WTC11 (cell line): ENCODE measurements at regions not wholly inside any gene's neighbourhood (a gene's known extent, or its start where the extent isn't known, plus 50 kb on each side); places are given as distances from the start of the nearest gene placed in this dataset.

Experiments
- ATF1 ChIP-seq: sonication (generic); formaldehyde crosslinking; IDR thresholded peaks from 2 replicates; pipeline ENCODE4 v1.8.1; 2023; ENCODE audit warnings: mild to moderate bottlenecking, moderate library complexity, missing genetic modification reagents
- CREB1 ChIP-seq: sonication (generic); formaldehyde crosslinking; IDR thresholded peaks from 2 replicates; pipeline ENCODE4 v1.8.0; 2023; ENCODE audit warnings: mild to moderate bottlenecking, missing genetic modification reagents
- FOXP1 ChIP-seq: sonication (generic); formaldehyde crosslinking; IDR thresholded peaks from 2 replicates; pipeline ENCODE4 v1.8.0; 2022; ENCODE audit warnings: missing genetic modification reagents, mild to moderate bottlenecking, moderate library complexity, borderline replicate concordance
- MAX ChIP-seq: sonication (generic); formaldehyde crosslinking; IDR thresholded peaks from 2 replicates; pipeline ENCODE4 v1.8.0; 2022; ENCODE audit warnings: mild to moderate bottlenecking, missing genetic modification reagents
- TEAD1 ChIP-seq: sonication (generic); formaldehyde crosslinking; IDR thresholded peaks from 2 replicates; pipeline ENCODE4 v1.8.0; 2022; ENCODE audit warnings: mild to moderate bottlenecking, missing genetic modification reagents
- USF1 ChIP-seq: sonication (generic); formaldehyde crosslinking; IDR thresholded peaks from 2 replicates; pipeline ENCODE4 v1.8.0; 2022; ENCODE audit warnings: mild to moderate bottlenecking, missing genetic modification reagents
- ZNF138 ChIP-seq: sonication (generic); formaldehyde crosslinking; conservative IDR thresholded peaks from 2 replicates; pipeline ENCODE4 v1.8.1; 2022; ENCODE audit warnings: mild to moderate bottlenecking, moderate library complexity, missing genetic modification reagents
- ZNF423 ChIP-seq: fragments of 250-450 bp; sonication (Bioruptor Pico); IDR thresholded peaks from 2 replicates; pipeline ENCODE4 v2.1.2; 2022; ENCODE audit warnings: mild to moderate bottlenecking, moderate library complexity
- TF ChIP-seq, protein P1 (sequence below): fragments of 200-600 bp; IDR thresholded peaks from 2 replicates; pipeline ENCODE4 v1.8.0; 2022; ENCODE audit warnings: antibody characterized with exemption
- TF ChIP-seq, protein P2 (sequence below): sonication (generic); formaldehyde crosslinking; IDR thresholded peaks from 2 replicates; pipeline ENCODE4 v1.8.1; 2022; ENCODE audit warnings: mild to moderate bottlenecking, missing genetic modification reagents, moderate library complexity, borderline replicate concordance
- TF ChIP-seq, protein P3 (sequence below): sonication (generic); formaldehyde crosslinking; IDR thresholded peaks from 2 replicates; pipeline ENCODE4 v1.8.1; 2023; ENCODE audit warnings: mild to moderate bottlenecking, missing genetic modification reagents

- TF ChIP-seq, protein P1, sequence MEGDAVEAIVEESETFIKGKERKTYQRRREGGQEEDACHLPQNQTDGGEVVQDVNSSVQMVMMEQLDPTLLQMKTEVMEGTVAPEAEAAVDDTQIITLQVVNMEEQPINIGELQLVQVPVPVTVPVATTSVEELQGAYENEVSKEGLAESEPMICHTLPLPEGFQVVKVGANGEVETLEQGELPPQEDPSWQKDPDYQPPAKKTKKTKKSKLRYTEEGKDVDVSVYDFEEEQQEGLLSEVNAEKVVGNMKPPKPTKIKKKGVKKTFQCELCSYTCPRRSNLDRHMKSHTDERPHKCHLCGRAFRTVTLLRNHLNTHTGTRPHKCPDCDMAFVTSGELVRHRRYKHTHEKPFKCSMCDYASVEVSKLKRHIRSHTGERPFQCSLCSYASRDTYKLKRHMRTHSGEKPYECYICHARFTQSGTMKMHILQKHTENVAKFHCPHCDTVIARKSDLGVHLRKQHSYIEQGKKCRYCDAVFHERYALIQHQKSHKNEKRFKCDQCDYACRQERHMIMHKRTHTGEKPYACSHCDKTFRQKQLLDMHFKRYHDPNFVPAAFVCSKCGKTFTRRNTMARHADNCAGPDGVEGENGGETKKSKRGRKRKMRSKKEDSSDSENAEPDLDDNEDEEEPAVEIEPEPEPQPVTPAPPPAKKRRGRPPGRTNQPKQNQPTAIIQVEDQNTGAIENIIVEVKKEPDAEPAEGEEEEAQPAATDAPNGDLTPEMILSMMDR, result no peak
- TF ChIP-seq, protein P2, sequence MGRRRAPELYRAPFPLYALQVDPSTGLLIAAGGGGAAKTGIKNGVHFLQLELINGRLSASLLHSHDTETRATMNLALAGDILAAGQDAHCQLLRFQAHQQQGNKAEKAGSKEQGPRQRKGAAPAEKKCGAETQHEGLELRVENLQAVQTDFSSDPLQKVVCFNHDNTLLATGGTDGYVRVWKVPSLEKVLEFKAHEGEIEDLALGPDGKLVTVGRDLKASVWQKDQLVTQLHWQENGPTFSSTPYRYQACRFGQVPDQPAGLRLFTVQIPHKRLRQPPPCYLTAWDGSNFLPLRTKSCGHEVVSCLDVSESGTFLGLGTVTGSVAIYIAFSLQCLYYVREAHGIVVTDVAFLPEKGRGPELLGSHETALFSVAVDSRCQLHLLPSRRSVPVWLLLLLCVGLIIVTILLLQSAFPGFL (CRISPR knock-in tag), result no peak
- no peak for TF ChIP-seq ATF1
- no peak for TF ChIP-seq USF1 (CRISPR knock-in tag)
- no peak for TF ChIP-seq MAX (CRISPR knock-in tag)
- TF ChIP-seq, protein P3, sequence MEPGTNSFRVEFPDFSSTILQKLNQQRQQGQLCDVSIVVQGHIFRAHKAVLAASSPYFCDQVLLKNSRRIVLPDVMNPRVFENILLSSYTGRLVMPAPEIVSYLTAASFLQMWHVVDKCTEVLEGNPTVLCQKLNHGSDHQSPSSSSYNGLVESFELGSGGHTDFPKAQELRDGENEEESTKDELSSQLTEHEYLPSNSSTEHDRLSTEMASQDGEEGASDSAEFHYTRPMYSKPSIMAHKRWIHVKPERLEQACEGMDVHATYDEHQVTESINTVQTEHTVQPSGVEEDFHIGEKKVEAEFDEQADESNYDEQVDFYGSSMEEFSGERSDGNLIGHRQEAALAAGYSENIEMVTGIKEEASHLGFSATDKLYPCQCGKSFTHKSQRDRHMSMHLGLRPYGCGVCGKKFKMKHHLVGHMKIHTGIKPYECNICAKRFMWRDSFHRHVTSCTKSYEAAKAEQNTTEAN, result no peak
- TF ChIP-seq CREB1 (CRISPR knock-in tag), result no peak
- TF ChIP-seq ZNF138, result no peak
- no peak for TF ChIP-seq TEAD1 (CRISPR knock-in tag)
- TF ChIP-seq FOXP1 (CRISPR knock-in tag), result no peak
- TF ChIP-seq ZNF423 (CRISPR knock-in tag), result no peak
Observed at GRCh38 chr12:88985011-88985410, 367.3 kb downstream of the DUSP6 start.
